Uterus (tissue), 2 donors: ENCODE measurements at regions not wholly inside any gene's neighbourhood (a gene's known extent, or its start where the extent isn't known, plus 50 kb on each side); places are given as distances from the start of the nearest gene placed in this dataset.

ENCODE experiments used
- POLR2A ChIP-seq, 2 donors: fragments of 450-650 bp; IDR thresholded peaks; one replicate each; pipeline ENCODE4 v1.6.1; 2016; ENCODE audit warnings: antibody characterized with exemption in 2 of 2, mild to moderate bottlenecking in 1 of 2, moderate library complexity in 1 of 2
- TF ChIP-seq, protein P1 (sequence below), 4 experiments: fragments of 200-600 bp in 2 of 4; fragments of 450-650 bp in 2 of 4; sonication (generic) in 2 of 4; IDR thresholded peaks; one replicate each; pipeline ENCODE4 v1.5.1; 2016 to 2019; ENCODE audit warnings: antibody characterized with exemption in 4 of 4, mild to moderate bottlenecking in 2 of 4, moderate library complexity in 1 of 4

DNA sequence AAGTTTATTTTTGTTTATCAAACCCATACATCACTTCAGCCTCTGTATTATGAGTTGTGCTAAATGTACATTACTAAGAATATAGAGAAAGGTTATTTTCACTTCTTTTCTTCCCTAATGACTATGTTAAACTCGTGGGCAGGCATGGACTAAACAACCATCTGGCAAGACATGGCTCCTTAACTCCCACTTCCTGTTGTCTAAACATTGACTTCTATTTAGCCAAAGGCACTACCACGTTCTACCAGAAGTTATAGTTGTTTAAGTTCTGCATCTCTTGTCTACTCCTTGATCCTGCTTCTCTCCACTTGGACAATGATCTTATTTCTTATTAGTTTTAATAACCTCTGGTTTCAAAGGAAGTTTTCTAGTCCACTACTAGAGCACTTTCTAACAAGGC, 136.1 kb downstream of the MACIR start:
- TF ChIP-seq, protein P1, sequence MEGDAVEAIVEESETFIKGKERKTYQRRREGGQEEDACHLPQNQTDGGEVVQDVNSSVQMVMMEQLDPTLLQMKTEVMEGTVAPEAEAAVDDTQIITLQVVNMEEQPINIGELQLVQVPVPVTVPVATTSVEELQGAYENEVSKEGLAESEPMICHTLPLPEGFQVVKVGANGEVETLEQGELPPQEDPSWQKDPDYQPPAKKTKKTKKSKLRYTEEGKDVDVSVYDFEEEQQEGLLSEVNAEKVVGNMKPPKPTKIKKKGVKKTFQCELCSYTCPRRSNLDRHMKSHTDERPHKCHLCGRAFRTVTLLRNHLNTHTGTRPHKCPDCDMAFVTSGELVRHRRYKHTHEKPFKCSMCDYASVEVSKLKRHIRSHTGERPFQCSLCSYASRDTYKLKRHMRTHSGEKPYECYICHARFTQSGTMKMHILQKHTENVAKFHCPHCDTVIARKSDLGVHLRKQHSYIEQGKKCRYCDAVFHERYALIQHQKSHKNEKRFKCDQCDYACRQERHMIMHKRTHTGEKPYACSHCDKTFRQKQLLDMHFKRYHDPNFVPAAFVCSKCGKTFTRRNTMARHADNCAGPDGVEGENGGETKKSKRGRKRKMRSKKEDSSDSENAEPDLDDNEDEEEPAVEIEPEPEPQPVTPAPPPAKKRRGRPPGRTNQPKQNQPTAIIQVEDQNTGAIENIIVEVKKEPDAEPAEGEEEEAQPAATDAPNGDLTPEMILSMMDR (IDR thresholded peaks at IDR 0.05): no peak
- TF ChIP-seq POLR2A (IDR thresholded peaks at IDR 0.05): no peak
